Activated naive CD4-positive, alpha-beta T cell treated with Interleukin-2 at 50 U/mL for 16 hours (primary cell): ENCODE measurements at regions not wholly inside any gene's neighbourhood (a gene's known extent, or its start where the extent isn't known, plus 50 kb on each side); places are given as distances from the start of the nearest gene placed in this dataset.
"Not testable (repeated sequence)": the region's sequence is repeated elsewhere in the genome, so short reads cannot be mapped to it uniquely, and the experiment has no call there.

ENCODE experiments used
- DNase-seq: peaks from one replicate; pipeline ENCODE4 v3.0.0-alpha.2; 2020

GRCh38 chr4:179164267-179164999 is 1722.2 kb upstream of the AGA start:
- DNase-seq, result no peak

- no peak for DNase-seq
These were observed 1722.9 kb upstream of the AGA start for GRCh38 chr4:179165000-179165738.

DNA sequence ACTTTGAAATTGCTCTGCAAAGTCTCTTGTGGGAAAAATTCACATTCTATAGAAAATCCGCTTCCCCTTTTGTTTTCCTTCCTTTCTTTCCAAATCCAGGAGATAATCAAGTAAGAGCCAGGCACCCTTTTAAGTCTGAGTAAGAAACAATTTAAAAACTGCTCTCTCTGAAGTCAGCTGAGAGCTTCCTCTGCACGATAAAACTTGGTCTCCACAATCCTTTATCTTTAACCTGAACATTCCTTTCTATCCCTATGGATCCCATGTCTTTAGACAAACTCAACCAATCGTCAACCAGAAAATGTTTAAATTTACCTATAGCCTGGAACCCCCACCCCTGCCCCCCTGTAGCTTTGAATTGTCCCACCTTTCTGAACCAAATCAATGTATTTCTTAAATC is 1723.6 kb upstream of the AGA start:
- DNase-seq, result no peak

DNA sequence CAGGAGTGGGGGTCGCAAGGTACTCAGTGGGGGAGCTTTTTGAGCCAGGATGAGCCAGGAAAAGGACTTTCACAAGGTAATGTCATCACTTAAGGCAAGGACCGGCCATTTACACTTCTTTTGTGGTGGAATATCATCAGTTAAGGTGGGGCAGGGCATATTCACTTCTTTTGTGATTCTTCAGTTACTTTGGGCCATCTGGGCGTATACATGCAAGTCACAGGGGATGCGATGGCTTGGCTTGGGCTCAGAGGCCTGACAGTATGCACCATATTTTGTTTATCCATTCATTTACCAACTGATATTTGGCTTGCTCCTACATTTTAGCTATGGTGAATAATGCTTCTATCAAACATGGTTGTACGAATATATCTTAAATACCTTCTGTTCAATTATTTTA is 1728.1 kb upstream of the AGA start:
- not testable (repeated sequence) for DNase-seq

DNA sequence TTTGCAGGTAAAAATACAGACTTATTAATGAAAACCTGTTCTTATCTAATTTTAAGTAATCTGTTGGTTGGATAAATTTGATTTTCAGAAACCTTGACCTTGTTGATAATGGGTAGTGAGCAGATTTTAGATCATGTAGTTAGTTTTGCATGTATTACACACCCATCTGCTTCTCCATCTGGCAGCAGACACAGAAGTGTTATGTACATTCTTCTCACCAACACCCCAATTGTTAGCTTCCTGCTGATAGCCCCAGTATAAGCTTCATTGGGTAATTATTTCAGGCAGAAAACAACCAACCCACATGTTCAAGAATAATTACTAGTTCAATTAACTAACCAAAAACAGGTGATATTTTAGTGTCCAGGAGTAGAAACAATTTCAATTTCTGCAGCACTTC is 1740.5 kb upstream of the AGA start:
- no peak for DNase-seq

DNA sequence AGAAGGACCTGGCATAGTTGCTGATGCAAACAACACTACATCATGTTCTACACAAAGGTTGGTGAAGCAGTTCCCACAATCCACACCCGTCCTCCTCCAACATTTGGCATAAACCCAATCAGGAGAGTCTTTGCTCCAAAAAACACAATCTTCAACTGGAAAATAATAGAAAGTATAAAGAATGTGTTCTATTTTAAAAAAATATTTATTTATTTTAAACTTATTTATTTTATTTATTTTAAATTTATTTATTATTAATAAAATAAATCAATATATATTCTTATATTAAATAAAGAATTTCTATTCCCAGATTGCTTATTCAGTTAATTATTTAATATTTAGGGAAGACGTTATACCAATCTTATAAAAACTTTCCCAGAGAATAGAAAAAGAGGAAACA is 1753.7 kb upstream of the AGA start:
- no peak for DNase-seq

GRCh38 chr4:179196511-179196910 is 1754.3 kb upstream of the AGA start:
- no peak for DNase-seq

GRCh38 chr4:179200681-179201080 is 1758.4 kb upstream of the AGA start:
- no peak for DNase-seq

GRCh38 chr4:179225594-179225993 is 1783.4 kb upstream of the AGA start:
- DNase-seq, result no peak

- DNase-seq, result no peak
These were observed 1806.6 kb upstream of the AGA start for GRCh38 chr4:179248821-179249220.

- DNase-seq, result no peak
These were observed 1826.6 kb upstream of the AGA start for GRCh38 chr4:179268791-179269190.

GRCh38 chr4:179272282-179272681 is 1830.0 kb upstream of the AGA start:
- no peak for DNase-seq

DNA sequence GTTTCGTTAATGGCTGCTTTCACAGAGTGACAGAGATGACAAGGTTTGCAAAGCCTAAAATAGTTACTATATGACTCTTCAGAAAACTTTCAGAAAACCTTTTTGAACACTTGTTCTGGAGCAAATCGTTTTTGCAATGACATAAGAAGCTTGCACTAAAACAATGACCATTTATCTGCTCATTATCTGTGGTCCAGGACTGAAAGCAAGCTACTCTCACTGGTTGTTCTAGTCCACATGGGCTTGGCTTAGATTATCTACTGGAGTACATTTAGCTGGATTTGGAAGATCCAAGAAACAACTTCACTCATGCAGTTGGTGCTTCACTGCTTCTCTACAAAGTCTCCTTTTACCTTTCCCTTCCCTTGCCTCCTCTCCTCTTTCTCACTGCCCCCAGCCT is 1836.4 kb upstream of the AGA start:
- no peak for DNase-seq

DNA sequence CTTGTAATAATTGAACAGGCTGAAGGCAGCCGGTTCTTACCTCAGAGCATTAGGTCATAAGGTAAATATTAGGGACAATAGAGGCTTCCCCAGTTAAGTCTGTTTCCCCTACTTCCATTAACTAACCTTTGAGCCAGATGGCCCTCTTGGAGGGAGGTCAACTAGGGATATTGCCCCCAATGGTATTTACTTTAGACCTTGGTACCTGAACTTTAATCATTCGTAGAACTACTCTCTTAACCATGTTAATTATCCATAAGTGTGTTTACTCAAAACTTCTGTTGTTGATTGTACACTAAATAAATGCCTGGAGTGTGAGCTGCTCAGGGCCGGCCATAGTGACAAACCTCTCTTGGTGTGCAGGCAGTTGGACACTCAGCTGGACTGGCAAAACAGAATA is 1843.5 kb upstream of the AGA start:
- DNase-seq, result no peak

GRCh38 chr4:179291657-179292056 is 1849.4 kb upstream of the AGA start:
- no peak for DNase-seq

DNA sequence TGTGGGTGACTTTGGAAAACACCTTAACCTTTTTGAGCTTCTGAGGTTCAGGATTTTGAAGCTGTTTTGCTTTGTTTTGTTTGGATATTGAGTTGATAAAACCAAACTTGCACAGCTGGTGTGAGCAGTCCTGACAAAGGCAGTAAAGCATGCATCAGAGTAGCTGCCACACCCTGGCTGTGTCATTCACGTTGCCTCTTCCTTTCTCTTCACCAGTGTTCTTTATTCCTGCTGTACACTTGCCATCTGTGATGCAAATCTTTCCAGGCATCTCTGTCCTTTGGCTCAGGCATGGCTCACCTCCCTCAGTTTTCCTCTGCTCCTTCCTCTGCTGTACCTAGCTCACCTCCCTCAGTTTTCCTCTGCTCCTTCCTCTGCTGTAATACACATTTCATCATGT is 1850.2 kb upstream of the AGA start:
- DNase-seq, result no peak

DNA sequence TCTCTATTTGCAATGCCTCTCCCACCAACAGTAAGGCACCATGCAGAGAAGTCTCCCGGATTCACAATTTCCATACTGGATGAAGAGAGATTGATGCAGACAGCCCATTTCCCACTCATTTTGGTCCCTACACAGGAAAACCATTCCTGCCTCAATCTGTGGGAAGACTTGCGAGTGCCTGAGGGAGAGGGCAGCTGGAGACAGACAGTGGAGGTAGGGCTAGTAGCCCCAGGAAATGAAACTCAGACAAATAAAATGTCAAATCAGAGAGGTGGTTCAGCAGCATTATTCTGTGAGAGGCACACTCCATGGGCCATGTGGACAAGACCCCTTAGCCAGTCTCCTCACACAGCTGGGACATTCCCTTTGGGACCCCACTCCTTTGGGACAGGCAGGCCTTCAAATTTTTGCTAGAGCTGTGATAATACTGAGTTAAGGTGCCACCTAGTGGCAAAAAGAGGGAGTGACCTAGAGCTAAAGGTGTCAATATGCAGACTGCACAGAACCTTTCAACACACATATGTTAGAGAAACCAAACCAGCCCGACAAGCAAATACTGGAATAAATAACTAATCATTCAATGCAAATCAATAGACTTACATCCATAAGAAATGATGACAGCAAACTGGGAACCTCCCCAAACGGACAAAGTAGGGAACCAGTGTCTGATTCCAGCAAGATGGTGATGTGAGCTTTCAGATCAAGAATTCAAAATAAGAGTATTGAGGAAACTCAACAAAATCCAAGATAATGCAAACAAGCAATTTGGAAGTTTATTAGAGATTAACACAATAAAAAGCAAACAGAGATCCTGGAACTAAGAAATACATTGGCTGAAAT is 1865.3 kb upstream of the AGA start:
- no peak for DNase-seq

DNA sequence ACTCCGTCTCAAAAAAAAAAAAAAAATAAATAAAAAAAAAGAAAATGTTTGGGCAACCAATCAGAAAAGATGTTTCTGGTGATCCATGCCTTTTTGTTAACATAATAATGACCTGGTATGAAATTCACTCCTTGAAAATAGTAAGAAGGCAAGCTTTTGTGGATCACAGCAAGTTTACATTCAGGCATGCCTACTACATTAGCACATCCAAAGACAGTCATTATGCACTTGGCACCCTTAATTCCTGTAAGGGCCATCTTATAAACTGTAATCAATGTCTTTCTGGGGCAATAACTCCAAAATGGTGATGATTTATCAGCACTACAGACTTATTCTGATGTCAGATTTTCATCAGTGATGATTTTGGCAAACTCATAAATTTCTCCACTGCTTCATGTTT is 1871.6 kb upstream of the AGA start:
- no peak for DNase-seq

- no peak for DNase-seq
These were observed 1882.9 kb upstream of the AGA start for GRCh38 chr4:179325181-179325580.

DNA sequence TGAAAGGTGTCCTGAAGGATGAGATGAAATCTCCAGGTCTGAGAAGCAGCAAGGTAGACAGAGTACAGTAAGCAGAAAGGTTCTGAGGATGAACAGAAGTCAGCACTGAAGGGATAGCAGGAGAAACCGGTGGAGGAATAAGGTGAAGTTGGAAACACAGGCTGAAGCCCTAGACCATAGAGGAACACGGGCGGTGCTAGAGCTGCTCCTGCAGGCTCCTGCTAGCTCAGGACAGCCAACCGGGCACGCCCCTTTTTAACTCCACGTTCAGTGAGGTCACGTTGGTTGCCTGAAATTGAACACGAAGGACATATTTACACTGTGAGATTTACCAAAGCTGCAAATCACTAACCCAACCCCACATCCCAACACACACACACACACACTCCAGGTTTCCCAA is 1886.4 kb upstream of the AGA start:
- DNase-seq, result no peak

GRCh38 chr4:179331362-179331761 is 1889.1 kb upstream of the AGA start:
- no peak for DNase-seq

DNA sequence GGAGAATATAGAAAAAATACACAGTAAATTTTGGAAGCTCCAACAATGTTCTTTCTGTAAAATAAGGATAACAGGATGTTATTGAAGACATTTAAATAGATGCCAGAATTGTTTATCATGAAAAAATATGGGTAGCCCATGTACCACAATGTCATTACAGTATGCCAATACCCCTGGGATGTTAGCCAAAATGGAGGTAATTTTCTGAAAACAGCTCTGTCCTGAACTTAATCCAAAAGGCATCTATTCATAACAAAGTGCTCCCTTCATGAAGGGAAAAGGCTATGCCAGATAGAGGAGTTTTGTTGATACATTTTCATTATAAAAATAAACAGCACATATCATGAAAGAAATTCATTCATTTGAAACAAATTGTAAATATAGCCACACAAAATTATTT is 1902.6 kb upstream of the AGA start:
- no peak for DNase-seq

DNA sequence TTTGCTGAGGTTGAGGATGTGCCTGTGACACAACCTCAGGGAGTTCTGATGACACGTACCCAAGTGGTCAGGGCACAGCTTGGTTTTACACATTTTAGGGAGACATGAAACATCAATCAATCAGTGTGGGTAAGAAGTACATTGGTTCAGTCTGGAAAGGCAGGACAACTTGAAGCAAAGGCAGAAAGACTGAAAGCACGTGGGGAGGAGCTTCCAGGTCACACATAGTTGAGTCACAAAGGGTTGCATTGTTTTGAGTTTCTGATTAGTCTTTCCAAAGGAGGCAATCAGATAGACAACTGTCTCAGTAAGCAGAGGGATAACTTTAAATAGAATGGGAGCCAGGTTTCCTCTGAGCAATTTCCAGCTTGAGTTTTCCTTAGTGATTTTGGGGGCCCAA is 1910.0 kb upstream of the AGA start:
- DNase-seq, result no peak

DNA sequence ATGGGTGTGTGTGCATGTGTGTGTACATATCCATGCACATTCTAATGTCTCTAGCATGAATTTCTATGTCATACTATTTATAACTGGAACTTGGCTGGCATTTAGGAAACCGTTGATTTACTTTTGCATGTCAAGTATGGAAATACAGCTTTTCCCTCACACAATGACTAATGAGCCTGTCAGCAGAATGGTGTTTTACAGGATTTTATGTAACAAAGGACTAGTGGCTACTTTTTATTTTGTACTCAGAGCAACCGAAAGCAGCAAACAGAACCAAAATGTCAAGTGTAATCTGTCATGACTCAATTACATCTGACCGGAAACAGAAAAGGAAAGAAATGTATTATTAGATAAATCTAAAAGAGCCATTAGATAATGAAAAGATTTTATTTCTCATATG is 1911.5 kb upstream of the AGA start:
- DNase-seq, result no peak
